Lower lobe of right lung (tissue), 2 donors: ENCODE measurements at regions not wholly inside any gene's neighbourhood (a gene's known extent, or its start where the extent isn't known, plus 50 kb on each side); places are given as distances from the start of the nearest gene placed in this dataset.

ENCODE experiments used
- ATAC-seq, 2 donors: fragments of 200-7000 bp; cut with Tn5 transposase; one replicate each; pipeline ENCODE4 v1.9.1; 2020 to 2022; ENCODE audit warnings: mild to moderate bottlenecking in 2 of 2, moderate library complexity in 2 of 2
- DNase-seq: peaks from one replicate; pipeline ENCODE4 v3.0.0-alpha.2; 2020
- H3K27ac ChIP-seq: fragments of 200-600 bp; one replicate; pipeline ENCODE4 v1.8.0; 2022
- H3K27me3 ChIP-seq: fragments of 200-600 bp; one replicate; pipeline ENCODE4 v1.8.0; 2022; ENCODE audit warnings: low read depth
- H3K36me3 ChIP-seq: fragments of 200-600 bp; one replicate; pipeline ENCODE4 v1.8.0; 2022; ENCODE audit warnings: mild to moderate bottlenecking
- H3K4me1 ChIP-seq: fragments of 200-600 bp; one replicate; pipeline ENCODE4 v1.8.0; 2022
- H3K4me3 ChIP-seq: fragments of 200-600 bp; one replicate; pipeline ENCODE4 v1.8.0; 2022; ENCODE audit warnings: mild to moderate bottlenecking
- H3K9me3 ChIP-seq: fragments of 200-600 bp; one replicate; pipeline ENCODE4 v1.8.0; 2022
- intact Hi-C: fragments of 100-400 bp; cut with DNase I; formaldehyde crosslinking; loops from one replicate; pipeline ENCODE4 v1.11.0; 2022
- TF ChIP-seq, protein P1 (sequence below): fragments of 200-600 bp; IDR thresholded peaks from one replicate; pipeline ENCODE4 v1.8.0; 2022; ENCODE audit warnings: antibody characterized with exemption, mild to moderate bottlenecking
- donor health status: DM: no; HTN: yes; CAD: no; lungs with severe emphysema.

DNA sequence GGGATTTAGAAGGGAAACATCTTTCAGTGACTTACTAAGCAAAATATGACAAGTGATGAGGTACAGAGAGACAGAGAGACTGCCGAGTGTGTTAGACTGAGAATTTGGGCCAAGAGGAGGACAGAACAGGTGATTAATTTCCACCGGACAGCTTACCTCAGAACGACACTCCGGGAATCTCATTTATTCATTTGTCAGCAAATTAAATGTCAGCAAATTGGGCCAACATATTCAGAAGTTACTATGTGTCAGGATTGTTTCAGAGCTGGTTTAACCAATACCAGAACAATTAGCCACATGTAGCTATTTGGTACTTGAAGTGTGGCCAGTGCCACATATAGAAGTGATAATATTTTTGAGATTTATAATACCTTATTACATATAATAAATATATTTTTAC is 232.6 kb upstream of the CNTN3 start:
- Histone ChIP-seq H3K27me3 (no peaks in the 10 kb centered on the region), H3K4me1 (no peaks in the 10 kb centered on the region), H3K36me3 (no peaks in the 10 kb centered on the region), H3K27ac (no peak overlapping the region), H3K4me3 (no peak overlapping the region), H3K9me3 (no peaks in the 10 kb centered on the region)
- ATAC-seq: no peak
- TF ChIP-seq, protein P1, sequence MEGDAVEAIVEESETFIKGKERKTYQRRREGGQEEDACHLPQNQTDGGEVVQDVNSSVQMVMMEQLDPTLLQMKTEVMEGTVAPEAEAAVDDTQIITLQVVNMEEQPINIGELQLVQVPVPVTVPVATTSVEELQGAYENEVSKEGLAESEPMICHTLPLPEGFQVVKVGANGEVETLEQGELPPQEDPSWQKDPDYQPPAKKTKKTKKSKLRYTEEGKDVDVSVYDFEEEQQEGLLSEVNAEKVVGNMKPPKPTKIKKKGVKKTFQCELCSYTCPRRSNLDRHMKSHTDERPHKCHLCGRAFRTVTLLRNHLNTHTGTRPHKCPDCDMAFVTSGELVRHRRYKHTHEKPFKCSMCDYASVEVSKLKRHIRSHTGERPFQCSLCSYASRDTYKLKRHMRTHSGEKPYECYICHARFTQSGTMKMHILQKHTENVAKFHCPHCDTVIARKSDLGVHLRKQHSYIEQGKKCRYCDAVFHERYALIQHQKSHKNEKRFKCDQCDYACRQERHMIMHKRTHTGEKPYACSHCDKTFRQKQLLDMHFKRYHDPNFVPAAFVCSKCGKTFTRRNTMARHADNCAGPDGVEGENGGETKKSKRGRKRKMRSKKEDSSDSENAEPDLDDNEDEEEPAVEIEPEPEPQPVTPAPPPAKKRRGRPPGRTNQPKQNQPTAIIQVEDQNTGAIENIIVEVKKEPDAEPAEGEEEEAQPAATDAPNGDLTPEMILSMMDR: no peak
- intact Hi-C loops: no loop called here
- no peak for DNase-seq

GRCh38 chr3:74845081-74845480 is 230.6 kb upstream of the CNTN3 start:
- no peak for ATAC-seq
- H3K27ac ChIP-seq: no peak overlapping the region
- intact Hi-C loops: no loop called here
- H3K27me3 ChIP-seq: no peaks in the 10 kb centered on the region
- no peaks in the 10 kb centered on the region for H3K36me3 ChIP-seq
- no peak overlapping the region for H3K4me3 ChIP-seq
- TF ChIP-seq, protein P1: no peak
- H3K4me1 ChIP-seq: no peaks in the 10 kb centered on the region
- H3K9me3 ChIP-seq: no peaks in the 10 kb centered on the region
- no peak for DNase-seq

- H3K4me3 ChIP-seq: no peak overlapping the region
- intact Hi-C loops: no loop called here
- no peak overlapping the region for H3K27ac ChIP-seq
- ATAC-seq (no peak), DNase-seq (no peak)
- TF ChIP-seq, protein P1: no peak
- no peaks in the 10 kb centered on the region for H3K36me3 ChIP-seq
- no peaks in the 10 kb centered on the region for H3K4me1 ChIP-seq
- no peaks in the 10 kb centered on the region for H3K9me3 ChIP-seq
- no peaks in the 10 kb centered on the region for H3K27me3 ChIP-seq
Observed at GRCh38 chr3:74844428-74844827, 230.0 kb upstream of the CNTN3 start.

DNA sequence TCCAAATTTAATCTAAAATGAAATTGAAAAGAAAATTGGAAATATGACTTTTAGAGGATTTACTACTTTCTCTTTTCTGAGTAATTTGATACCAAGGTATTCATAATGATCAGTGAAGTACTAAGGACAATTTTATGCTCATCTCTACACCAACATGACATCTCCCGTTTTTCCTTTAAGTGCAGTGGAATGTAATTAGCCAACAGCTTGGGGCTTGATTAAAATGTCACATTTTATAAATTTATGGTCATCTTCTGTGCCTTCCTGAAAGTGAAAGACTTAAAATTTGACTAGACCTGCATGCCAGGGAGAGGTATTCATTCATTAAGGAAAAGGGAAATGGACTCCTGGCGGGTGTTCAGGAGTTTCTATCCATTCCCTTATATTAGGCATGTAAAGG is 228.2 kb upstream of the CNTN3 start:
- intact Hi-C loops: no loop called here
- Histone ChIP-seq H3K27me3 (no peaks in the 10 kb centered on the region), H3K9me3 (no peaks in the 10 kb centered on the region), H3K4me1 (no peaks in the 10 kb centered on the region), H3K4me3 (no peak overlapping the region), H3K36me3 (no peaks in the 10 kb centered on the region), H3K27ac (no peak overlapping the region)
- ATAC-seq: no peak
- DNase-seq: no peak
- TF ChIP-seq, protein P1: no peak

- intact Hi-C loops: no loop called here
- no peak overlapping the region for H3K4me3 ChIP-seq
- DNase-seq: no peak
- TF ChIP-seq, protein P1: no peak
- no peaks in the 10 kb centered on the region for H3K4me1 ChIP-seq
- ATAC-seq: no peak
- H3K27me3 ChIP-seq: no peaks in the 10 kb centered on the region
- no peaks in the 10 kb centered on the region for H3K9me3 ChIP-seq
- no peaks in the 10 kb centered on the region for H3K36me3 ChIP-seq
- no peak overlapping the region for H3K27ac ChIP-seq
Observed at GRCh38 chr3:74842141-74842540, 227.7 kb upstream of the CNTN3 start.

DNA sequence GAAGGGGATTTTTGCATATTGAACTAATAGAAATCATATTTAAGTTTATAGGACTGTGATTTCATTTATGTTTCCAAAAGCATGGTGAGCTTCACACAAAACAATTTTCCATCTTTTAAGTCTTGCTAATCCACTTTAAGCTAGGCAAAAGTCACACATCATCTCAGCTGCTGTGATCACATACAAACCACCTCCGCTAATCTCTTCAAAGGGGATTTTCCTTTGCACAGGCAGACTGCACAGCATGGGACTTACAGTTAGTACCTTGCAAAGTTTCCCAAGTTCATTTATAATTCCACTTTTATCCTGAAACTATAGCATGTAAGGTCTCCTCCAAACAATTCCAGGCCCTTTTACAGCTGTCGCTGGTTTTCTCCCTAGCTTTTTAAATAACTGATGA is 225.1 kb upstream of the CNTN3 start:
- no peak for DNase-seq
- H3K4me1 ChIP-seq: no peaks in the 10 kb centered on the region
- no peak overlapping the region for H3K27ac ChIP-seq
- ATAC-seq: no peak
- intact Hi-C loops: no loop called here
- no peaks in the 10 kb centered on the region for H3K36me3 ChIP-seq
- no peaks in the 10 kb centered on the region for H3K9me3 ChIP-seq
- H3K27me3 ChIP-seq: no peaks in the 10 kb centered on the region
- H3K4me3 ChIP-seq: no peak overlapping the region
- TF ChIP-seq, protein P1: no peak
